ENCODE measurements at regions not wholly inside any gene's neighbourhood (a gene's known extent, or its start where the extent isn't known, plus 50 kb on each side); places are given as distances from the start of the nearest gene placed in this dataset.

DNA sequence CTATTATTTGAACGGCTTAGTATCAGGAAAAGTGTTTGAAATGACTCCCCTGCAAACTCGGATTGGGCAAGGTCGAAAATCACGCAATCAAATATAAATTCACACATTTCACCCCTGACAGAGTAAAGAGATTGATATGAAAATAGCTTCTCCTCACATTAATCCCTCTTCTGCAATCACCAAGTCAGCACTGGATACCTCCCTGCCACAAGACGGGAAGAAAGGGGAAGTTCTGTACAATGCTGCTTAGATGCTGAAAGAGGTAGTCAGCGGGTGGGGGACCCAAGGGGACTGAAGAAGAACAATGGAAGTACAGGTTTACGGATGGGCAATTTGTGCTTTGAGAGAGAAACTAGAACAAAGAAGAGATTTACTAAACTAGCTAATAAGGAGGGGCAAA, 72.0 kb upstream of the ANK3 start:
- Histone ChIP-seq H3K9me3 (no peaks in the 10 kb centered on the region), H3K4me3 (no peak overlapping the region), H3K27ac (no peak overlapping the region), H3K36me3 (no peaks in the 10 kb centered on the region), H3K4me1 (ENCODE audit: insufficient read depth) (no peaks in the 10 kb centered on the region), H3K27me3 (no peaks in the 10 kb centered on the region)
- no peak for DNase-seq
- TF ChIP-seq, protein P1, sequence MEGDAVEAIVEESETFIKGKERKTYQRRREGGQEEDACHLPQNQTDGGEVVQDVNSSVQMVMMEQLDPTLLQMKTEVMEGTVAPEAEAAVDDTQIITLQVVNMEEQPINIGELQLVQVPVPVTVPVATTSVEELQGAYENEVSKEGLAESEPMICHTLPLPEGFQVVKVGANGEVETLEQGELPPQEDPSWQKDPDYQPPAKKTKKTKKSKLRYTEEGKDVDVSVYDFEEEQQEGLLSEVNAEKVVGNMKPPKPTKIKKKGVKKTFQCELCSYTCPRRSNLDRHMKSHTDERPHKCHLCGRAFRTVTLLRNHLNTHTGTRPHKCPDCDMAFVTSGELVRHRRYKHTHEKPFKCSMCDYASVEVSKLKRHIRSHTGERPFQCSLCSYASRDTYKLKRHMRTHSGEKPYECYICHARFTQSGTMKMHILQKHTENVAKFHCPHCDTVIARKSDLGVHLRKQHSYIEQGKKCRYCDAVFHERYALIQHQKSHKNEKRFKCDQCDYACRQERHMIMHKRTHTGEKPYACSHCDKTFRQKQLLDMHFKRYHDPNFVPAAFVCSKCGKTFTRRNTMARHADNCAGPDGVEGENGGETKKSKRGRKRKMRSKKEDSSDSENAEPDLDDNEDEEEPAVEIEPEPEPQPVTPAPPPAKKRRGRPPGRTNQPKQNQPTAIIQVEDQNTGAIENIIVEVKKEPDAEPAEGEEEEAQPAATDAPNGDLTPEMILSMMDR (IDR thresholded peaks at IDR 0.05): no peak
- TF ChIP-seq EP300 (IDR thresholded peaks at IDR 0.05): no peak
- intact Hi-C loops (cut with DNase I): no loop called here
- WGBS, 3 donors: 89 to 90% (median 90%) methylated on average over 7 of the region's 7 CpGs

DNA sequence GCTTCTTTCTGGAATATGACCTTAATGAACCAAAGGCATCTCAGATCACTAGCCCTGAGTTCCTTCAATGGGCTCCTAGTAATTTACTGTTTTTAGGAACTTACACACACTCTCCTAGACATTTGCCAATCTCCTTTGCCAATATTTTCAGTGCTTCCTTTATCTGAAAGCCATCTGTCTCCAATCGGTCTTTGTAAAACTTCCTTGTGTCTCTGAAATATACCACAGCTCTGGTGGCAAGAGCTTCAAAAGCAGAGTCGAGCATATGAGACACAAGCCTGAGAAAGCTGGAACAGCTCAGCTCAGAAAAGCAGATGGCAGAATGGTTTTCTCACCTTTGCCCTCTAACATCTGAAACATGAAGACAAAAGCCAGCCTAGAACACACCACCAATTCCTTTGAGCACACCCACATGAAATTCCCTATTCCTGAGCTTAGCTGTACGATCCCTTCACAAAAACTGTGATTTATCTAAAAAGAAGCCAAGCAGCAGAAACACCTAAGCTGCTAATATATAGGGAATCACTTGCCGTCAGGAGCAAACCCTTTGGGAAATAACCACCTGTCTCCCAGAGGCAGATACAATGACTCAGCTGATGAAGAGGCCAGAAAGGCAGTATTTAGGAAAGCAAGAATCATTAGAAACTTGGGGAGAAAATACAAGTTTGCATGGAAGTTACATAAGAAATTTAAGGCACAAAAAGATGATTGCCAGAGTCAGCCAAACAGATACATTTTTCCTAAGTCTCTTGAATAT, 70.2 kb upstream of the ANK3 start:
- TF ChIP-seq POLR2A (IDR thresholded peaks at IDR 0.05): no peak
- no peak for TF ChIP-seq EP300 (IDR thresholded peaks at IDR 0.05)
- TF ChIP-seq, protein P1 (IDR thresholded peaks at IDR 0.05): no peak
- 63 to 81% (median 73%) methylated on average over 4 of the region's 4 CpGs for WGBS, 3 donors
- H3K4me1 ChIP-seq (ENCODE audit: insufficient read depth): no peaks in the 10 kb centered on the region
- H3K27ac ChIP-seq: no peak overlapping the region
- H3K27me3 ChIP-seq: no peaks in the 10 kb centered on the region
- no peak overlapping the region for H3K4me3 ChIP-seq
- no peaks in the 10 kb centered on the region for H3K36me3 ChIP-seq
- H3K9me3 ChIP-seq: no peaks in the 10 kb centered on the region
- DNase-seq: no peak
- intact Hi-C loops (cut with DNase I): no loop called here

DNA sequence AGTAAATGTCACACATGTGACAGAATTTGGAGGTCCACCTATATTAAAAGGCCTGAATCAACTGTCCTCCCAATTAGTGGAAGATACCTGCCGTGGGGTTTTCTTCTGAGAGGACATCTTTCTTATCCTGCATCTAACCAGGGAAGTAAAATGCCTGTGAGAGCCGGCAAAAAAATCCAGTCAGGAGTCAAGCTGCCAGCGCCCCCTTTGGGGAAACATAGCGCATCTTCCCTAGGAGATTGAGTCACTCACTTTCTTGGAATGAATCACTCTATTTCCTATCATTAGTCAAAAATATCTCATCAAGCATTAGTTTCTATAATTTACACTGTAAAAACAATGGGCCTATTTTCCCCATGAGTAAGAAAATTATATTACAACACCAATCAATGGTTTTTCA, 66.4 kb upstream of the ANK3 start:
- intact Hi-C loops (cut with DNase I): no loop called here
- 93 to 94% (median 94%) methylated on average over 4 of the region's 4 CpGs for WGBS, 3 donors
- Histone ChIP-seq H3K9me3 (no peaks in the 10 kb centered on the region), H3K27ac (no peak overlapping the region), H3K27me3 (no peaks in the 10 kb centered on the region), H3K4me1 (ENCODE audit: insufficient read depth) (no peaks in the 10 kb centered on the region), H3K36me3 (no peaks in the 10 kb centered on the region), H3K4me3 (no peak overlapping the region)
- DNase-seq: no peak
- TF ChIP-seq EP300 (IDR thresholded peaks at IDR 0.05): no peak

DNA sequence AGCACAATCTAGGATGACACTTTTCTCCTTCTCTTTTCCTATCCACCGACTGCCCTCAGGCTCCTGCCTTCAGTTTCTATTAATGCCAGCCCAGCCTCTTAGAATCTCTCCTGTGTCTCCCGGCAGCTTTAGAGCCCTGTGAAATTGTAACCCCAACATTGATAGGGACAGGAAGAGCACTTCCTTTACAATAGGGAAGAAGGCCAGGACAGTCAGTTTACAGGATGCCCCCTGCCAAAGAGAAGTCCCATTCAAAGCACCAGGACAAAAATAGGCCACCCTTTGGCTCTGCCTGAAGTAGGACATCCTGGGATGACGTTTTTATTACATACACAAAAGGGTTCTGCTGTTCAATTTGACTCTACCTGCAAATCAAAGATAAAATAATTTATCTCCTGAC, 64.7 kb upstream of the ANK3 start:
- Histone ChIP-seq H3K4me3 (no peak overlapping the region), H3K36me3 (no peaks in the 10 kb centered on the region), H3K27ac (no peak overlapping the region), H3K9me3 (no peaks in the 10 kb centered on the region), H3K27me3 (no peaks in the 10 kb centered on the region), H3K4me1 (ENCODE audit: insufficient read depth) (no peaks in the 10 kb centered on the region)
- 40 to 72% (median 41%) methylated on average over 3 of the region's 3 CpGs for whole genome bisulfite sequencing, 3 donors
- intact Hi-C loops (cut with DNase I): no loop called here
- TF ChIP-seq, protein P1 (IDR thresholded peaks at IDR 0.05): no peak
- TF ChIP-seq POLR2A (IDR thresholded peaks at IDR 0.05): no peak
- DNase-seq: no peak

DNA sequence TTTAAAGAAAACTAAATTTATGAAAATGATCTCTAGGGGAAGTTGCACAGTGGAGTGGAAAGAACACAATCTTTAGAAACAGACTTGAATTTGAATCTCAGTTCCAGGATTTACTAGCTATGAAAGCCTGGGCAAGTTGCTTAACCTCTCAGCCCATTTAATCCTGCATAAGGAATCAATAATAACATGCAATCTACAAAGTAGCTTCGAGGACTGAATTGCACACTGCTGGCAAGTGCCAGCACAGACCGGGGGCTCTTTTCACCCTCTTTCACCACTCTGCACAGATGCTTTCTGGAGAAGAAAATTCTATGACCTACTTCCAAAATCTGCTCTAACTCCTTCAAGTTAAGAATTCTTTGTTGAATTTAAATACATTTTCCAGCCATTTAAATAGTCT, 63.4 kb upstream of the ANK3 start:
- Histone ChIP-seq H3K4me1 (ENCODE audit: insufficient read depth) (no peaks in the 10 kb centered on the region), H3K27ac (no peak overlapping the region), H3K9me3 (no peaks in the 10 kb centered on the region), H3K4me3 (no peak overlapping the region), H3K27me3 (no peaks in the 10 kb centered on the region), H3K36me3 (no peaks in the 10 kb centered on the region)
- 66 to 77% (median 73%) methylated on average over 2 of the region's 2 CpGs for WGBS, 3 donors
- TF ChIP-seq, protein P1 (IDR thresholded peaks at IDR 0.05): no peak
- TF ChIP-seq POLR2A (IDR thresholded peaks at IDR 0.05): no peak
- no peak for TF ChIP-seq EP300 (IDR thresholded peaks at IDR 0.05)
- DNase-seq: no peak
- intact Hi-C loops (cut with DNase I): no loop called here

Measured in ovary (tissue), 7 donors.